ENCODE measurements at regions not wholly inside any gene's neighbourhood (a gene's known extent, or its start where the extent isn't known, plus 50 kb on each side); places are given as distances from the start of the nearest gene placed in this dataset.
"Not testable (repeated sequence)": the region's sequence is repeated elsewhere in the genome, so short reads cannot be mapped to it uniquely, and the experiment has no call there.

- DNase-seq = not testable (repeated sequence)
These were observed 125.7 kb upstream of the ANO1 start for GRCh38 chr11:69952229-69952975.

GRCh38 chr11:69953356-69953755 is 124.8 kb upstream of the ANO1 start:
- no peak for DNase-seq

GRCh38 chr11:69954756-69955155 is 123.4 kb upstream of the ANO1 start:
- DNase-seq = no peak

GRCh38 chr11:69956669-69957190 is 121.4 kb upstream of the ANO1 start:
- DNase-seq = no peak

- no peak for DNase-seq
These were observed 120.3 kb upstream of the ANO1 start for GRCh38 chr11:69957849-69958248.

- DNase-seq = no peak
These were observed 119.8 kb upstream of the ANO1 start for GRCh38 chr11:69958308-69958707.

GRCh38 chr11:69959461-69959860 is 118.7 kb upstream of the ANO1 start:
- DNase-seq = no peak

- DNase-seq = no peak
These were observed 116.4 kb upstream of the ANO1 start for GRCh38 chr11:69961738-69962137.

- no peak for DNase-seq
These were observed 116.0 kb upstream of the ANO1 start for GRCh38 chr11:69962152-69962551.

GRCh38 chr11:69963533-69964246 is 114.4 kb upstream of the ANO1 start:
- no peak for DNase-seq

- no peak for DNase-seq
These were observed 113.9 kb upstream of the ANO1 start for GRCh38 chr11:69964247-69964643.

- no peak for DNase-seq
These were observed 112.1 kb upstream of the ANO1 start for GRCh38 chr11:69965821-69966582.

GRCh38 chr11:69966583-69966835 is 111.6 kb upstream of the ANO1 start:
- DNase-seq = no peak

- DNase-seq = no peak
These were observed 111.1 kb upstream of the ANO1 start for GRCh38 chr11:69966910-69967483.

GRCh38 chr11:69967484-69967883 is 110.6 kb upstream of the ANO1 start:
- DNase-seq = no peak

GRCh38 chr11:69968396-69969347 is 109.4 kb upstream of the ANO1 start:
- DNase-seq = no peak

- no peak for DNase-seq
These were observed 108.0 kb upstream of the ANO1 start for GRCh38 chr11:69969890-69970784.

- no peak for DNase-seq
These were observed 107.2 kb upstream of the ANO1 start for GRCh38 chr11:69970785-69971535.

GRCh38 chr11:69971741-69972140 is 106.4 kb upstream of the ANO1 start:
- DNase-seq = no peak

- no peak for DNase-seq
These were observed 105.7 kb upstream of the ANO1 start for GRCh38 chr11:69972351-69972802.

All from activated T-cell treated with anti-CD3 and anti-CD28 coated beads, Interleukin-2, amount 50 U/mL, for 1 hour (primary cell).